Peyer's patch (tissue), 4 donors: ENCODE measurements at regions not wholly inside any gene's neighbourhood (a gene's known extent, or its start where the extent isn't known, plus 50 kb on each side); places are given as distances from the start of the nearest gene placed in this dataset.

Experiments used
- DNase-seq, 3 donors: peaks; one replicate each; pipeline ENCODE4 v3.0.0-alpha.2; 2017 to 2019
- H3K27ac ChIP-seq, 4 donors: fragments of 200-600 bp; sonication (generic); one replicate each; pipeline ENCODE4 v1.5.1; 2016 to 2019
- H3K27me3 ChIP-seq, 2 donors: fragments of 200-600 bp; sonication (generic); one replicate each; pipeline ENCODE4 v1.5.1; 2019
- H3K36me3 ChIP-seq, 3 donors: fragments of 200-600 bp; sonication (generic); one replicate each; pipeline ENCODE4 v1.5.1; 2016 to 2019
- H3K4me1 ChIP-seq, 4 donors: fragments of 200-600 bp; sonication (generic); one replicate each; pipeline ENCODE4 v1.5.1; 2016 to 2019
- H3K4me3 ChIP-seq, 4 donors: fragments of 200-600 bp; sonication (generic); 1 replicate in 3 of 4; 2 replicates in 1 of 4; pipeline ENCODE4 v1.5.1; 2016 to 2019; ENCODE audit warnings: mild to moderate bottlenecking in 1 of 4
- H3K9me3 ChIP-seq, 4 donors: fragments of 200-600 bp; sonication (generic); one replicate each; pipeline ENCODE4 v1.5.1; 2016 to 2019; ENCODE audit warnings: mild to moderate bottlenecking in 1 of 4
- POLR2A ChIP-seq, 2 donors: fragments of 450-650 bp; IDR thresholded peaks; one replicate each; pipeline ENCODE4 v1.5.1; 2017; ENCODE audit warnings: antibody characterized with exemption in 2 of 2, mild to moderate bottlenecking in 2 of 2, moderate library complexity in 2 of 2
- TF ChIP-seq, protein P1 (sequence below), 6 experiments: fragments of 450-650 bp in 4 of 6; fragments of 200-600 bp in 2 of 6; sonication (generic) in 1 of 6; IDR thresholded peaks; one replicate each; pipeline ENCODE4 v1.5.1; 2017 to 2019; ENCODE audit warnings: antibody characterized with exemption in 6 of 6, mild to moderate bottlenecking in 3 of 6, moderate library complexity in 1 of 6

DNA sequence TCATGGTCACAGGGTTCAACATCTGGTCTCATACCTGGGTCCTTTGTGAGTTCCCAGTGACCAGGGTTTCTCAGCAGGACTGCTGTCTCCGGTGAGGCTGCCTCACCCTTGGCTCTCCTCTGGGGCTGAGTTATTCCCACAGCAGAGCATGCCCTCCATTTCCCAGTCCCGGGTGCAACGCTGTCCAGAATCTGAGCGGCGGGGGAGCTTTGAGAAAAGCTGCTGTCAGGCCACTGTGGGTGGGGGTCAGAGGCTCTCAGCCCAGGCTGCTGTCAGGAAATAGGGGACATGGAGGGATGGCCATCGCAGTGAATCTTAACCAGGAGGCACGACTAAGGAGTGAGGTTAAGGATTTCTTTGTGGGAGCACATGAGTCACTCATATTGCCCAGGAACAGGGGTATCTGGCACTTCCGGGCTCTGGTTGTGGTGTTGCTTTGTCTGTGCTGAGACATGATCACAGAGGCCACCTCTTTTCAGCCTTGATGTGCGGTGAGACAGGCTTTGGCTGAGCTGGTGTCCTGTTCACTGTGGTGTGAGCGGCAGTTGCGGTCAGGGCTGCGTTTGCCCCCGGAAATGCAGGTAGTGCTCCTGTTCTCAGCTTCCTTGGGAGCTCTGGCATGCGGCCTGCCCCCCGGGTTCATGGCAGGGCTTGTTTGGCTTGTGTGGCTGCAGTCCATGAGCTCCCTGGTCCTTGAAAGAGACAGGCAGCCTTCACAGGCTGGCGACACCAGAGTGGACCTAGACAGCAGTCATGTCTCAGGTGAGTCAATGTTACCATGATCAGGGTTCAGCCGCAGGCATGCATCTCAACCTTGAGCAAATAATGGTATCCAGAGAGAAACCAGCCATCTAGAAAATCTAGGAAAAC, 310.7 kb upstream of the MYT1L start:
- peaks cover 0 to 5% (median 0%) of the 10 kb centered on the region in 4 donors for H3K9me3 ChIP-seq
- no peaks in the 10 kb centered on the region for H3K27me3 ChIP-seq
- no peaks in the 10 kb centered on the region for H3K36me3 ChIP-seq
- H3K27ac ChIP-seq = no peak overlapping the region
- TF ChIP-seq, protein P1, sequence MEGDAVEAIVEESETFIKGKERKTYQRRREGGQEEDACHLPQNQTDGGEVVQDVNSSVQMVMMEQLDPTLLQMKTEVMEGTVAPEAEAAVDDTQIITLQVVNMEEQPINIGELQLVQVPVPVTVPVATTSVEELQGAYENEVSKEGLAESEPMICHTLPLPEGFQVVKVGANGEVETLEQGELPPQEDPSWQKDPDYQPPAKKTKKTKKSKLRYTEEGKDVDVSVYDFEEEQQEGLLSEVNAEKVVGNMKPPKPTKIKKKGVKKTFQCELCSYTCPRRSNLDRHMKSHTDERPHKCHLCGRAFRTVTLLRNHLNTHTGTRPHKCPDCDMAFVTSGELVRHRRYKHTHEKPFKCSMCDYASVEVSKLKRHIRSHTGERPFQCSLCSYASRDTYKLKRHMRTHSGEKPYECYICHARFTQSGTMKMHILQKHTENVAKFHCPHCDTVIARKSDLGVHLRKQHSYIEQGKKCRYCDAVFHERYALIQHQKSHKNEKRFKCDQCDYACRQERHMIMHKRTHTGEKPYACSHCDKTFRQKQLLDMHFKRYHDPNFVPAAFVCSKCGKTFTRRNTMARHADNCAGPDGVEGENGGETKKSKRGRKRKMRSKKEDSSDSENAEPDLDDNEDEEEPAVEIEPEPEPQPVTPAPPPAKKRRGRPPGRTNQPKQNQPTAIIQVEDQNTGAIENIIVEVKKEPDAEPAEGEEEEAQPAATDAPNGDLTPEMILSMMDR (IDR thresholded peaks at IDR 0.05) = no peak
- no peak for TF ChIP-seq POLR2A (IDR thresholded peaks at IDR 0.05)
- no peak overlapping the region for H3K4me3 ChIP-seq
- DNase-seq = no peak
- H3K4me1 ChIP-seq = no peaks in the 10 kb centered on the region

DNA sequence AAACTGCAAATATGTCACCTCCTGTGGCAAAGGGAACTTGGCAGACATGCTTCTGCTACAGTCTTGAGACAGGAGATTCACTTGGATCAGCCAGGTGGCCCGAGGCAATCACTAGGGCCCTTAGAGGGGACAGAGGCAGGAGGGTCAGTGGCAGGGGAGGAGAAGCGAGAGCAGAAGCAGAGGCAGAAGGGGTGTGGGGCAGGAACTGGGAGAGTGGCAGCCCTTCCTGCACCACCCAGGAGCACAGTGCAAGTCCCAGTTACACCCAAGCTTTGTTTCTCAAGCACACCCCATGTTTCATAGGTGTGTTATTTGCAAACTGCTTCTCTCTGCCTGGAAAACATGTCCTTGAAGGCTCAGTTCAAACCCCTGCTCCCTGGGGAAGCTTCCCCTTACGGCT, 309.7 kb upstream of the MYT1L start:
- no peak overlapping the region for H3K27ac ChIP-seq
- no peaks in the 10 kb centered on the region for H3K4me1 ChIP-seq
- no peak for DNase-seq
- H3K27me3 ChIP-seq = no peaks in the 10 kb centered on the region
- no peak overlapping the region for H3K4me3 ChIP-seq
- H3K9me3 ChIP-seq = peaks cover 0 to 5% (median 0%) of the 10 kb centered on the region in 4 donors
- no peaks in the 10 kb centered on the region for H3K36me3 ChIP-seq
- no peak for TF ChIP-seq POLR2A (IDR thresholded peaks at IDR 0.05)
- TF ChIP-seq, protein P1 (IDR thresholded peaks at IDR 0.05) = no peak

DNA sequence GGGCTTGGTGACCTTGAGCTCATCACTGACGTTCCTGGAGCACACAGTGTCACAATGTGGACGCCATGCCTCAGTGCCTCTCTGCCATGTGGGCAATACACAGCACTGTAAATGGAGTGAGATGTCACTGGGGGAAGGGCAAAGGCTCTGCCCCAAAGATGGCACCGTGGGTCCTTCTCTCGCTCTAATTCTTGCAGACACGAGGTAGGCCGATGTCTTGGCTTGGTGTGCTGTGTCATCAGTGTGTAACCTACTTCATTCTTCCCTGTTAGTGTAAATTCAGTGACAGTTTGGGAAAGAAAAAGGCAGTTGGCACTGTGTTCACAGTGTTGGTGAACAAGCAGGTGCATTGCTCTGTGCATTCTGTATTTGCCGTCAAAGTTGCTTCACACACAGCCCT, 309.3 kb upstream of the MYT1L start:
- Histone ChIP-seq H3K27ac (no peak overlapping the region), H3K4me1 (no peaks in the 10 kb centered on the region), H3K9me3 (peaks cover 0 to 5% (median 0%) of the 10 kb centered on the region in 4 donors), H3K36me3 (no peaks in the 10 kb centered on the region), H3K4me3 (no peak overlapping the region), H3K27me3 (no peaks in the 10 kb centered on the region)
- TF ChIP-seq POLR2A (IDR thresholded peaks at IDR 0.05) = no peak
- TF ChIP-seq, protein P1 (IDR thresholded peaks at IDR 0.05) = no peak
- no peak for DNase-seq

DNA sequence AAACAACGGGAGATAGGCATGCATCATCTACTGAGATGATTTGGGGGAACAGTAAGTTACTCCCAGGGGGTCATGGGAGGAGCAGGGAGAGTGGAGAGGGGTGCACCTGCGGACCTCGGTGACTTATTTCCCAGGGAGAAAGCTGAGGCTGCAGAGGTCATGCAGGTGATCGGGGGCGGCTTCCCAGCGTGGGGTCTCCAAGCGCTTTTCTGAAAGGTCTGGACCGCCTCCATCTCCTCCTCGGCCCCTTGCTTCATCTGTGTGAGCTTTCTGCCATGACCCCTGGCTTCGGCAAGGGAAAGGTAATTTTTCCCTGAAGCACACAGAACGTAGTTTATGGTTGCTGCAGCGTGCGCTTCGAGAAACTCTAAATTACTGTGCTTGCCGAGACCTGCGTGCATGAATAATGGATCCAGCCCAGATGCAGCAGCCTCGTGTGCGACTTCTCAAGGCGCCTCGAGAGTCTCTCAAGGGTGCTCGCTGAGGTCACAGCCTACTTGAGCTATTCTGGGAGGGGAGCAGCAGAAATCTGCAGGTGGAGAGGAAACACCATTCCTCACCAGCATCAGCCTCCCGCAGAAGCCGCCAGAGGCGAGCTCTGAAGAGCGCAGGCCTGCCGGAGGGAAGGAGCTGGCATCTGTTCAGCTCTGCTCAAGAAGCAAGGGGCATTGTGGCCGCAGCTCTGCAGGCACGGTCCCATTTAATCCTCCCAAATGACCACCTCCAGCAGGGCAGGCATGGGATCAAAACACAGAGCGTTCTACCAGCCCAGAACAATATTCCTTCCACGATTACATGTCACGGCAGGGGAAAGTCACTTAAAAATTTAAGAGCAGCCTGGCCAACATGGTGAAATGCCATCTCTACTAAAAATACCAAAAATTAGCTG, 308.4 kb upstream of the MYT1L start:
- Histone ChIP-seq H3K4me1 (no peaks in the 10 kb centered on the region), H3K4me3 (no peak overlapping the region), H3K9me3 (peaks cover 0 to 5% (median 0%) of the 10 kb centered on the region in 4 donors), H3K36me3 (no peaks in the 10 kb centered on the region), H3K27ac (no peak overlapping the region), H3K27me3 (no peaks in the 10 kb centered on the region)
- TF ChIP-seq, protein P1 (IDR thresholded peaks at IDR 0.05) = no peak
- no peak for TF ChIP-seq POLR2A (IDR thresholded peaks at IDR 0.05)
- DNase-seq = no peak

DNA sequence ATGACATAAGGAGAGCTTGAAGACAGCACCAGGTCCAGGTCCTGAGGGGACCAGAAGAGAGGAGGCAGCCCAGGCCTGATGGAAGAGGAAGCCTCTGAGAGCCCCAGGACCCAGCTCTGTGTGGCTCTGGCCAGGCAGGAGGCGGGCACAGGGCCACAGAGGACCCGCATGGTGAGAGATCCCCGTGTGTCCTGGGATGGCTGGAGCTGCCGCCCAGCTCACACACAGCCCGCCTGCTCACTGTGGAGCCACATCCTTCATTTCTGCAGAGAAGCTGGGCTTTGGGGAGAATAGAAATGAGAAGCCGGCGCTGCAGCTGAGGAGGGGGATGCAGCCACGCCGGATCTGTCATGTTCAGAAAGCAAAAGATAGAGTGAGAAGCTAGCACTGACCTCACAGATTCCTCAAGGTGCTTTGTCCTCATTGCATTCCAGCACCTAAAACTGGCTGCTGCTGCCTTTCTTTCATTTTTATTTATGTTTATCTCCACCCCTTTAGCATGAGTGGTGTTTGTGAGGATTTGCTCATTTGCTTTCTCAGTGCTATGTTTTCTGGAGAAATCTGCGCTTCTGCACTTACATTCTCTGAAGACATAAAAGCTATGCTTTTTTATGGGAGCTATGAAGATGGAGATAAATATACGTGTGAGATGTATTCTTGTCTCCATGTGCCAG, 307.6 kb upstream of the MYT1L start:
- Histone ChIP-seq H3K9me3 (peaks cover 0 to 5% (median 0%) of the 10 kb centered on the region in 4 donors), H3K27ac (no peak overlapping the region), H3K27me3 (no peaks in the 10 kb centered on the region), H3K4me1 (no peaks in the 10 kb centered on the region), H3K4me3 (no peak overlapping the region), H3K36me3 (no peaks in the 10 kb centered on the region)
- no peak for DNase-seq
- TF ChIP-seq, protein P1 (IDR thresholded peaks at IDR 0.05) = no peak
- TF ChIP-seq POLR2A (IDR thresholded peaks at IDR 0.05) = no peak
